ENCODE measurements at regions not wholly inside any gene's neighbourhood (a gene's known extent, or its start where the extent isn't known, plus 50 kb on each side); places are given as distances from the start of the nearest gene placed in this dataset.

- Mint-ChIP-seq H3K27ac (no peak overlapping the region), H3K36me3 (no peaks in the 10 kb centered on the region), H3K4me3 (no peak overlapping the region), H3K27me3 (peaks cover 10% of the 10 kb centered on the region), H3K4me1 (ENCODE audit: unreplicated experiment) (no peaks in the 10 kb centered on the region), H3K9me3 (no peaks in the 10 kb centered on the region)
- TF ChIP-seq CTCF (conservative IDR thresholded peaks at IDR 0.05), result no peak
- no peak for DNase-seq (ENCODE audit: extremely low spot score, unreplicated experiment)
These were observed 101.8 kb upstream of the ERG start for GRCh38 chr21:38600106-38600505.

GRCh38 chr21:38605236-38605635 is 107.0 kb upstream of the ERG start:
- DNase-seq (ENCODE audit: extremely low spot score, unreplicated experiment), result no peak
- H3K4me3 Mint-ChIP-seq, result no peak overlapping the region
- no peak overlapping the region for H3K27ac Mint-ChIP-seq
- H3K4me1 Mint-ChIP-seq (ENCODE audit: unreplicated experiment), result no peaks in the 10 kb centered on the region
- peaks cover 3% of the 10 kb centered on the region for H3K27me3 Mint-ChIP-seq
- TF ChIP-seq CTCF (conservative IDR thresholded peaks at IDR 0.05), result no peak
- no peaks in the 10 kb centered on the region for H3K36me3 Mint-ChIP-seq
- H3K9me3 Mint-ChIP-seq, result no peaks in the 10 kb centered on the region

- Mint-ChIP-seq H3K4me1 (ENCODE audit: unreplicated experiment) (no peaks in the 10 kb centered on the region), H3K36me3 (no peaks in the 10 kb centered on the region), H3K4me3 (no peak overlapping the region), H3K27ac (no peak overlapping the region), H3K9me3 (no peaks in the 10 kb centered on the region), H3K27me3 (peaks cover 5% of the 10 kb centered on the region)
- TF ChIP-seq CTCF (conservative IDR thresholded peaks at IDR 0.05), result no peak
- DNase-seq (ENCODE audit: extremely low spot score, unreplicated experiment), result no peak
These were observed 111.3 kb upstream of the ERG start for GRCh38 chr21:38609580-38609979.

- H3K9me3 Mint-ChIP-seq, result no peaks in the 10 kb centered on the region
- H3K27me3 Mint-ChIP-seq, result peaks cover 5% of the 10 kb centered on the region
These were observed 112.5 kb upstream of the ERG start for GRCh38 chr21:38610623-38611251.

GRCh38 chr21:38611277-38611676 is 113.0 kb upstream of the ERG start:
- no peak overlapping the region for H3K27ac Mint-ChIP-seq
- DNase-seq (ENCODE audit: extremely low spot score, unreplicated experiment), result no peak
- TF ChIP-seq CTCF (conservative IDR thresholded peaks at IDR 0.05), result no peak
- H3K4me3 Mint-ChIP-seq, result no peak overlapping the region
- H3K4me1 Mint-ChIP-seq (ENCODE audit: unreplicated experiment), result no peaks in the 10 kb centered on the region
- no peaks in the 10 kb centered on the region for H3K9me3 Mint-ChIP-seq
- H3K27me3 Mint-ChIP-seq, result peaks cover 8% of the 10 kb centered on the region
- no peaks in the 10 kb centered on the region for H3K36me3 Mint-ChIP-seq

More at GRCh38 chr21:38610623-38611251, 112.5 kb upstream of the ERG start:
- no peak for TF ChIP-seq CTCF (conservative IDR thresholded peaks at IDR 0.05)
- Mint-ChIP-seq H3K27ac (no peak overlapping the region), H3K36me3 (no peaks in the 10 kb centered on the region), H3K4me3 (no peak overlapping the region), H3K4me1 (ENCODE audit: unreplicated experiment) (no peaks in the 10 kb centered on the region)
- DNase-seq (ENCODE audit: extremely low spot score, unreplicated experiment), result no peak

DNA sequence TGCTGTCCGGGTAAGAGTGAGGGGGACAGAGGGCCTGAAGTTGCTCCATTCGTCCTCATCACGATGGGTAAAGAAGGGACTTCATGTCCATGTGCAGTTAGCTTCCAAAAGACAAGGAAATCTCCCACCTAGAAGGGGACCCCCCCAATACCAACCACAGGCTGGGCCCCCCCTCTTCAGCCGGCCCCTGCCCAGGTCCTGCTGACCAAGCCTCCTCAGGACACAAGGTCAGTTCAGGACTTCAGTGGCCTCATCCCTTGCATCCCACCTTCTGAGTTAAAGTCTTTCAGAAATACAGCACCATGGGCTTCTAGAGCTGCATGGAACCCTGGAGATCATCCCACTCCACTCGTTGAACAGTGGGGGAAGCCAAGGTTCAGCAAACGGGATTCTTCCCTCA is 115.4 kb upstream of the ERG start:
- no peaks in the 10 kb centered on the region for H3K36me3 Mint-ChIP-seq
- H3K27ac Mint-ChIP-seq, result no peak overlapping the region
- no peaks in the 10 kb centered on the region for H3K9me3 Mint-ChIP-seq
- H3K4me3 Mint-ChIP-seq, result no peak overlapping the region
- peaks cover 8% of the 10 kb centered on the region for H3K27me3 Mint-ChIP-seq
- TF ChIP-seq CTCF (conservative IDR thresholded peaks at IDR 0.05), result no peak
- no peaks in the 10 kb centered on the region for H3K4me1 Mint-ChIP-seq (ENCODE audit: unreplicated experiment)
- DNase-seq (ENCODE audit: extremely low spot score, unreplicated experiment), result no peak

Measured in type B pancreatic cell (in vitro differentiated cells).